WI38 (cell line): ENCODE measurements at regions not wholly inside any gene's neighbourhood (a gene's known extent, or its start where the extent isn't known, plus 50 kb on each side); places are given as distances from the start of the nearest gene placed in this dataset.

Experiments used
- H3K4me3 ChIP-seq: 2 replicates; pipeline ENCODE4 v1.5.1; 2011; ENCODE audit warnings: low read depth, mild to moderate bottlenecking, control low read depth, low read length
- TF ChIP-seq, protein P1 (sequence below): IDR thresholded peaks from 2 replicates; pipeline ENCODE4 v1.5.1; 2012; ENCODE audit warnings: low read depth, mild to moderate bottlenecking, control low read depth, low read length

DNA sequence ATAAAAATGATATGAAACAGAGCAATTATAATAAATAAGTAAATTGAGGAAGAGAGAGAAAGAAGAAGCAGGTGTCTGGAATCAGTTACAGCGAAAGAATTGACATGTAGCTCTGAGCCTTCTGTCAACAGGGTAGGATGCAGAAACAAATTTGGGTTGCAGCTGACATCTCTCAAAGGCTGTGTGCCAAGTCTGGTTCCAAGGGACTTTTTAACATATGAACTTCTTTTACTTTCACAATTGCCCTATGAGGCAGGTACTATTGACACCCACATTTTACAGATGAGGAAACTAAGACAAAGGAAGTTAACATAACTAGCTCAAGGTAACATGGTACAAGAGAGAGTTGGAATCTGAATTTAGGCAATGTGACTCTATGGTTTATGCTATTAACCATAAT, 260.0 kb downstream of the ASXL3 start:
- no peak overlapping the region for H3K4me3 ChIP-seq
- TF ChIP-seq, protein P1, sequence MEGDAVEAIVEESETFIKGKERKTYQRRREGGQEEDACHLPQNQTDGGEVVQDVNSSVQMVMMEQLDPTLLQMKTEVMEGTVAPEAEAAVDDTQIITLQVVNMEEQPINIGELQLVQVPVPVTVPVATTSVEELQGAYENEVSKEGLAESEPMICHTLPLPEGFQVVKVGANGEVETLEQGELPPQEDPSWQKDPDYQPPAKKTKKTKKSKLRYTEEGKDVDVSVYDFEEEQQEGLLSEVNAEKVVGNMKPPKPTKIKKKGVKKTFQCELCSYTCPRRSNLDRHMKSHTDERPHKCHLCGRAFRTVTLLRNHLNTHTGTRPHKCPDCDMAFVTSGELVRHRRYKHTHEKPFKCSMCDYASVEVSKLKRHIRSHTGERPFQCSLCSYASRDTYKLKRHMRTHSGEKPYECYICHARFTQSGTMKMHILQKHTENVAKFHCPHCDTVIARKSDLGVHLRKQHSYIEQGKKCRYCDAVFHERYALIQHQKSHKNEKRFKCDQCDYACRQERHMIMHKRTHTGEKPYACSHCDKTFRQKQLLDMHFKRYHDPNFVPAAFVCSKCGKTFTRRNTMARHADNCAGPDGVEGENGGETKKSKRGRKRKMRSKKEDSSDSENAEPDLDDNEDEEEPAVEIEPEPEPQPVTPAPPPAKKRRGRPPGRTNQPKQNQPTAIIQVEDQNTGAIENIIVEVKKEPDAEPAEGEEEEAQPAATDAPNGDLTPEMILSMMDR, result no peak

DNA sequence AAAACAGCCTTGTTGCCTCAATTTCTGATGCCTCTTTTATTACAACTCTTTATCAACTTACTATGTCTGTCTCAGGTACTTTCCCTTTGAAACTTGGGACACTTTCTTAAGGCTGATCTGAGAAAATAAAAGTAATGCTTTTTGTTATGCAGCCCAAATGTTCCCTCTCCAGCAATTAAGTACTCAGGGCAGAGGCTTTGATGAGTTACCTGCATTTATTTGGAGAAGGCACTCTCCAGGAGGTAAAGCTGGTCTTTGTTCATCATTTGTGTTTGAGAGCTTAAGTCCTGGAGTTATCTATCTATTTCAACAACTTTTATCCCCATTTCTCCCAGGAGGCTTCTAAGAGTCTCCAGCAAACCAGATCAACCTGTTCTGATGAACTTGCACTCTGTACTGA, 259.2 kb downstream of the ASXL3 start:
- no peak overlapping the region for H3K4me3 ChIP-seq
- TF ChIP-seq, protein P1, result no peak

DNA sequence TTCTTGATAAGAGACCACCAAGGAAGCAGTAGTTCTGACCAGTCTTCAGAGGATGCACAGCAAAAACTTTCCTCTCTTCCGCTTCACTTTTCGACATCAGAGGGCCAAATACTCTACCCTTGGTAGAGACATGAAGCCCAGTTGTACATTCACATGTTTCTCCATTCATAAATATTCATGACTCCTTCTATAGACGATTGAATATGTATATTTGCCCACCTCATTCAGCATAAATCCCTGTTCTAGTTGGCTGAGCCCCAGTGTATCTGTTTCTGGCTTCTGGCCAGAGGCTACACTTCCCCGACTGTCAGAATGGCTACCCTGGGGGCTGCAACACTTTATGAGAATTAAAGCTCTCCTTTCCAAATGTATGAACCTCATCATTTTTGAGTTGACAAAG, 258.5 kb downstream of the ASXL3 start:
- TF ChIP-seq, protein P1, result no peak
- no peak overlapping the region for H3K4me3 ChIP-seq

DNA sequence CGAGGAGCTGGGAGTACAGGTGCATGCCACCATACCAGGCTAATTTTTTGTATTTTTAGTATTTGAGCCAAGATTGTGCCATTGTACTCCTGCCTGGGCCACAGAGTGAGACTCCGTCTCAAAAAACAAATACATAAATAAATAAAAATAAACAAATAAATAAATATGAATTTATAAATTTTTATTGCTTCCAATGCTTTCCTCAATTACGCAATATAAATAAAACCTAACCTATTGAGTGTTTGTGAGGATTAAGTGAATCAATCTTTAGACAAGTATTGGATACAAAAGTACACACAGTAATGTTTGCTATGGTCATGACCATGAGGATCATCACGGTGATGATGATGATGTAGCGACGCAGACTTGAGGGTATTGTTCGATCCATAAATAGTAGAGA, 257.4 kb downstream of the ASXL3 start:
- H3K4me3 ChIP-seq, result no peak overlapping the region
- TF ChIP-seq, protein P1, result no peak

DNA sequence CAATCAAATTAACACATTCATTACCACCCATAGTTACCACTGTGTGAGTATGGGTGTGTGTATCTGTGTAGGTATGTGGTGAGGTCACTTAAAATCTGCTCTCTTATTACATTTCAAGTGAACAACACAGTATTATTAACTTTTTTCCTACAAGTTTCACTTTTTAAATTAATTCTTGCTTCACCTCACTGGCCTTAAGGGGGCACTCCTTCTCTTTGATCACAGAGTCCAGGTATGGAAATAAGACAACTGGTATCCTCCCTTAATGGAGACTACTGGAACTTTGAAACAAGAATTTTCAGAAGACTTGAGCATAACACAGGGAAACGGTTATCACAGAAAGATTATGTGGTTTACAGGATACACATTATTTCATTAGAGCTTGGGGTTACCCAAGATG, 255.8 kb downstream of the ASXL3 start:
- TF ChIP-seq, protein P1, result no peak
- no peak overlapping the region for H3K4me3 ChIP-seq

DNA sequence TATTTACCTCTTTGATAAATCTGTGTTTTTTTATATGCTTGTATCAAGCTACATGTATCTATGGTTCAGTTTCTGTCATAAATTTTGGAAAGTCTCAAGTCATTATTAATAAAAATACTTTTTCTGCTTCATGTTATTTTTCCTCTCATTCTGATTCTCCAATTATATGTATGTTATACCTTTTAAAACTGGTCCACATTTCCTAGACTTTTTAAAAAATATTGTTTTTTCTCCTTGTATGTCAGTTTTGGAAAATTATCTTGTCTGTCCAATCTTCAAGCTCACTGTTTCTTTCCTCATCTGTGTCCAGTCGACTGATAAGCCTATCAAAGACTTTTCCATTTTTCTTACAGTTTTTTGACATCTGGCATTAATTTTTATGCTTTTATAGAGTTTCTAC, 253.4 kb downstream of the ASXL3 start:
- H3K4me3 ChIP-seq, result no peak overlapping the region
- TF ChIP-seq, protein P1, result no peak

DNA sequence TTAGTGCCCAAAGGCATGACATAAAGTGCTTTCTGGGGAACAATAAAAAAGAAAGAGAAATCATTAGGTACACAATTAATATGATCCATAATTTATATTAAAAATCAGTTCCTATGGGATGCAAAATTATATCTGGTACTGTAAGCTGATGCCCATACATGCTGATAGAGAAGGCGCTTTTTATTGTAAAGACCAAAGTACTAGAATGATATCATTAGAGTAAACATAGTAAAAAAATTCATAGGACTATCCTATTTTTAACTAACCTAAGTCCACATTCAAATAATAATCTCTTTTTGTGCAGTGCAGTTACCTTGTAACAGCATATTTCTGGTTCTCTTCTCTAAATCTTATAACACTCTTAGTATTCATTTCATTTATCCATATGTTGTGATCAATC, 252.2 kb downstream of the ASXL3 start:
- no peak overlapping the region for H3K4me3 ChIP-seq
- TF ChIP-seq, protein P1, result no peak
